ENCODE measurements at regions not wholly inside any gene's neighbourhood (a gene's known extent, or its start where the extent isn't known, plus 50 kb on each side); places are given as distances from the start of the nearest gene placed in this dataset.

- DNase-seq = no peak
- no peaks in the 10 kb centered on the region for H3K36me3 ChIP-seq (ENCODE audit: low read depth)
- H3K9me3 ChIP-seq = no peaks in the 10 kb centered on the region
- intact Hi-C loops (cut with DNase I, micrococcal nuclease) = no loop called here
- TF ChIP-seq, protein P1, sequence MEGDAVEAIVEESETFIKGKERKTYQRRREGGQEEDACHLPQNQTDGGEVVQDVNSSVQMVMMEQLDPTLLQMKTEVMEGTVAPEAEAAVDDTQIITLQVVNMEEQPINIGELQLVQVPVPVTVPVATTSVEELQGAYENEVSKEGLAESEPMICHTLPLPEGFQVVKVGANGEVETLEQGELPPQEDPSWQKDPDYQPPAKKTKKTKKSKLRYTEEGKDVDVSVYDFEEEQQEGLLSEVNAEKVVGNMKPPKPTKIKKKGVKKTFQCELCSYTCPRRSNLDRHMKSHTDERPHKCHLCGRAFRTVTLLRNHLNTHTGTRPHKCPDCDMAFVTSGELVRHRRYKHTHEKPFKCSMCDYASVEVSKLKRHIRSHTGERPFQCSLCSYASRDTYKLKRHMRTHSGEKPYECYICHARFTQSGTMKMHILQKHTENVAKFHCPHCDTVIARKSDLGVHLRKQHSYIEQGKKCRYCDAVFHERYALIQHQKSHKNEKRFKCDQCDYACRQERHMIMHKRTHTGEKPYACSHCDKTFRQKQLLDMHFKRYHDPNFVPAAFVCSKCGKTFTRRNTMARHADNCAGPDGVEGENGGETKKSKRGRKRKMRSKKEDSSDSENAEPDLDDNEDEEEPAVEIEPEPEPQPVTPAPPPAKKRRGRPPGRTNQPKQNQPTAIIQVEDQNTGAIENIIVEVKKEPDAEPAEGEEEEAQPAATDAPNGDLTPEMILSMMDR (IDR thresholded peaks at IDR 0.05) = no peak
- no peaks in the 10 kb centered on the region for H3K4me1 ChIP-seq (ENCODE audit: low read depth)
- no peak for ATAC-seq
- H3K4me3 ChIP-seq = no peak overlapping the region
Observed at GRCh38 chr2:209095432-209095831, 328.4 kb upstream of the MAP2 start.

DNA sequence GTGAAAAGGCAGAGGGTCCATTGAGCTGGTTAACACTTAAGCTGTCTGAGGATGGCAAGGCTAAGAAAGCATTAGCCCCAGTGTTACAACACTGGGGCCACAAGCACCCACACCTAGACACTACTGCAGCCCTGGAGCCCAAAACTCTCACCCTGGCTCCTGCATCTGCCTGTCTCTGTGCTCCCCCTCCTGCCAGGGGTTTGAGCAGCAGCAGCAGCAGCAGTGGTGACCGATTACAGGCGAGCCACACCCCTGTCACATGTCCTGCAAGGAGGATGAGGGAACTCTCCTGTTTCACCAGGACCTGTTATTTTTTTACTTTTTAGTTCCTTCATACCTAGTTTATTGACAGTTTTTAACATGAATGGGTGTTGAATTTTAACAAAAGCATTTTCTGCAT, 326.7 kb upstream of the MAP2 start:
- Histone ChIP-seq H3K4me1 (ENCODE audit: low read depth) (no peaks in the 10 kb centered on the region), H3K4me3 (no peak overlapping the region), H3K36me3 (ENCODE audit: low read depth) (no peaks in the 10 kb centered on the region), H3K9me3 (no peaks in the 10 kb centered on the region)
- no peak for DNase-seq
- ATAC-seq = no peak
- intact Hi-C loops (cut with DNase I, micrococcal nuclease) = no loop called here
- TF ChIP-seq, protein P1 (IDR thresholded peaks at IDR 0.05) = no peak

DNA sequence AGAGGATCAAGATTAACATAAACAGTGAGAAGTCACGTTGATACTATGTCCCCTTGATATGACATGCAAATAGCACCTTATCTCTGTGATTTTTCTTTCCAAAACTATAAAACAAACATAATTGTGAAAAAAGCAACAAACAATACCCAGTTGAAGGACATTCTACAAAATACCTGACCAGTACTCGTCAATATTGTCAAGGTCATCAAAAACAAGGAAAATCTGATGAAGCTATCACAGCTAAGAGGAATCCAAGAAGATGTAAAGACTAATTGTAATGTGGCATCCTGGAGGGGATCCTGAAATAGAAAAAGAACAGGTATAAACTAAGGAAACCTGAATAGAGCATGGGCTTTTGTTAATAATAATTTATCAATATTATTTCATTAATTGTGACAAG, 321.5 kb upstream of the MAP2 start:
- H3K4me1 ChIP-seq (ENCODE audit: low read depth) = no peaks in the 10 kb centered on the region
- intact Hi-C loops (cut with DNase I, micrococcal nuclease) = no loop called here
- H3K36me3 ChIP-seq (ENCODE audit: low read depth) = no peaks in the 10 kb centered on the region
- no peak overlapping the region for H3K4me3 ChIP-seq
- ATAC-seq = no peak
- TF ChIP-seq, protein P1 (IDR thresholded peaks at IDR 0.05) = no peak
- no peak for DNase-seq
- H3K9me3 ChIP-seq = no peaks in the 10 kb centered on the region

- Histone ChIP-seq H3K36me3 (ENCODE audit: low read depth) (no peaks in the 10 kb centered on the region), H3K4me3 (no peak overlapping the region), H3K4me1 (ENCODE audit: low read depth) (no peaks in the 10 kb centered on the region), H3K9me3 (no peaks in the 10 kb centered on the region)
- TF ChIP-seq, protein P1 (IDR thresholded peaks at IDR 0.05) = no peak
- no peak for DNase-seq
- intact Hi-C loops (cut with DNase I, micrococcal nuclease) = no loop called here
- ATAC-seq = no peak
Observed at GRCh38 chr2:209113026-209113425, 310.8 kb upstream of the MAP2 start.

GRCh38 chr2:209114588-209115240, 309.1 kb upstream of the MAP2 start:
- no peaks in the 10 kb centered on the region for H3K9me3 ChIP-seq
- TF ChIP-seq, protein P1 (IDR thresholded peaks at IDR 0.05) = no peak
- H3K4me3 ChIP-seq = no peak overlapping the region
- H3K36me3 ChIP-seq (ENCODE audit: low read depth) = no peaks in the 10 kb centered on the region
- H3K4me1 ChIP-seq (ENCODE audit: low read depth) = no peaks in the 10 kb centered on the region
- DNase-seq = no peak
- ATAC-seq = no peak
- intact Hi-C loops (cut with DNase I, micrococcal nuclease) = no loop called here

DNA sequence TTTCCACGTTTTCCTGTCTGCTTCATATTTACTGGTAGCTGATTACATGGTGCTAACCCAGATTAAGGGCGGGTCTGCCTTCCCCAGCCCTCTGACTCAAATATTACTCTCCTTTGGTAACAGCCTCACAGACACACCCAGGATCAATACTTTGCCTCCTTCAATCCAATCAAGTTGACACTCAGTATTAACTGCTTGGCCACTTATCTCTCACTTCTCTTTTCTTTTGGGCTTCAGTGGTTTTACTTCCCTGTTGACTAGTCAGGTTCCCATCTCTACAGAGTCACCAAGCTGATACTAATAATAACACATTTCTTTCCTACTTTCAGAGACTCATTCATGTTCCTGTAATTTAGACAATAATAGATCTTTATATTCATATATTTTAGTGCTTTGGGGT, 302.2 kb upstream of the MAP2 start:
- Histone ChIP-seq H3K36me3 (ENCODE audit: low read depth) (no peaks in the 10 kb centered on the region), H3K4me1 (ENCODE audit: low read depth) (no peaks in the 10 kb centered on the region), H3K9me3 (no peaks in the 10 kb centered on the region), H3K4me3 (no peak overlapping the region)
- ATAC-seq (no peak), DNase-seq (no peak)
- TF ChIP-seq, protein P1 (IDR thresholded peaks at IDR 0.05) = no peak
- intact Hi-C loops (cut with DNase I, micrococcal nuclease) = no loop called here
